Thoracic aorta (tissue), 2 donors: ENCODE measurements at regions not wholly inside any gene's neighbourhood (a gene's known extent, or its start where the extent isn't known, plus 50 kb on each side); places are given as distances from the start of the nearest gene placed in this dataset.

Experiments used
- ATAC-seq: fragments of 150-250 bp; one replicate; pipeline ENCODE4 v1.8.0; 2017; ENCODE audit warnings: low read depth; ENCODE audit not compliant: insufficient number of reproducible peaks, low FRiP score
- DNase-seq: peaks from one replicate; pipeline ENCODE4 v3.0.0-alpha.2; 2020; ENCODE audit warnings: low spot score
- H3K27ac ChIP-seq, 2 donors: fragments of 200-600 bp; sonication (generic); 1 replicate in 1 of 2; 2 replicates in 1 of 2; pipeline ENCODE4 v1.5.1; 2016; ENCODE audit warnings: mild to moderate bottlenecking in 2 of 2, moderate library complexity in 2 of 2
- H3K27me3 ChIP-seq: fragments of 200-600 bp; sonication (generic); replicated peaks from 2 replicates; pipeline ENCODE4 v1.6.0; 2016; ENCODE audit warnings: mild to moderate bottlenecking; ENCODE audit not compliant: insufficient read depth
- H3K36me3 ChIP-seq: fragments of 200-600 bp; sonication (generic); one replicate; pipeline ENCODE4 v1.5.1; 2016
- H3K4me1 ChIP-seq, 2 donors: fragments of 200-600 bp; sonication (generic); 1 replicate in 1 of 2; 2 replicates in 1 of 2; pipeline versions ENCODE4 v1.5.1 to v1.6.0; 2016; ENCODE audit warnings: low read depth in 2 of 2, mild to moderate bottlenecking in 1 of 2; ENCODE audit not compliant: control insufficient read depth in 1 of 2
- H3K4me3 ChIP-seq: fragments of 200-600 bp; sonication (generic); 2 replicates; pipeline ENCODE4 v1.5.1; 2016; ENCODE audit warnings: mild to moderate bottlenecking
- H3K9me3 ChIP-seq: fragments of 200-600 bp; sonication (generic); 2 replicates; pipeline ENCODE4 v1.5.1; 2016
- CTCF ChIP-seq: fragments of 200-600 bp; sonication (generic); IDR thresholded peaks from one replicate; pipeline ENCODE4 v1.5.1; 2019; ENCODE audit warnings: antibody characterized with exemption

- Histone ChIP-seq H3K4me3 (no peak overlapping the region), H3K27me3 (no peaks in the 10 kb centered on the region), H3K4me1 (no peaks in the 10 kb centered on the region), H3K36me3 (no peaks in the 10 kb centered on the region), H3K9me3 (no peaks in the 10 kb centered on the region), H3K27ac (no peak overlapping the region)
- DNase-seq: no peak
- ATAC-seq: no peak
- no peak for TF ChIP-seq CTCF
These were observed 412.3 kb upstream of the ID4 start for GRCh38 chr6:19424853-19425252.

- DNase-seq: no peak
- H3K4me3 ChIP-seq: no peak overlapping the region
- H3K4me1 ChIP-seq: no peaks in the 10 kb centered on the region
- H3K36me3 ChIP-seq: no peaks in the 10 kb centered on the region
- TF ChIP-seq CTCF: no peak
- ATAC-seq: no peak
- H3K27me3 ChIP-seq: no peaks in the 10 kb centered on the region
- H3K27ac ChIP-seq: no peak overlapping the region
- H3K9me3 ChIP-seq: no peaks in the 10 kb centered on the region
These were observed 409.6 kb upstream of the ID4 start for GRCh38 chr6:19427548-19427947.

- H3K9me3 ChIP-seq: no peaks in the 10 kb centered on the region
- H3K4me1 ChIP-seq: no peaks in the 10 kb centered on the region
- H3K27ac ChIP-seq: no peak overlapping the region
- no peak for TF ChIP-seq CTCF
- ATAC-seq (no peak), DNase-seq (no peak)
- no peaks in the 10 kb centered on the region for H3K36me3 ChIP-seq
- no peak overlapping the region for H3K4me3 ChIP-seq
- H3K27me3 ChIP-seq: no peaks in the 10 kb centered on the region
These were observed 404.1 kb upstream of the ID4 start for GRCh38 chr6:19432966-19433498.

GRCh38 chr6:19434065-19434464 lies 403.1 kb upstream of the ID4 start:
- H3K36me3 ChIP-seq: no peaks in the 10 kb centered on the region
- no peak overlapping the region for H3K27ac ChIP-seq
- no peaks in the 10 kb centered on the region for H3K4me1 ChIP-seq
- H3K9me3 ChIP-seq: no peaks in the 10 kb centered on the region
- H3K27me3 ChIP-seq: no peaks in the 10 kb centered on the region
- no peak overlapping the region for H3K4me3 ChIP-seq
- ATAC-seq (no peak), DNase-seq (no peak)
- TF ChIP-seq CTCF: no peak

- TF ChIP-seq CTCF: no peak
- Histone ChIP-seq H3K36me3 (no peaks in the 10 kb centered on the region), H3K4me3 (no peak overlapping the region), H3K27me3 (no peaks in the 10 kb centered on the region), H3K9me3 (no peaks in the 10 kb centered on the region), H3K4me1 (no peaks in the 10 kb centered on the region), H3K27ac (no peak overlapping the region)
- ATAC-seq (no peak), DNase-seq (no peak)
These were observed 401.4 kb upstream of the ID4 start for GRCh38 chr6:19435755-19436154.
